ENCODE measurements at regions not wholly inside any gene's neighbourhood (a gene's known extent, or its start where the extent isn't known, plus 50 kb on each side); places are given as distances from the start of the nearest gene placed in this dataset.

DNA sequence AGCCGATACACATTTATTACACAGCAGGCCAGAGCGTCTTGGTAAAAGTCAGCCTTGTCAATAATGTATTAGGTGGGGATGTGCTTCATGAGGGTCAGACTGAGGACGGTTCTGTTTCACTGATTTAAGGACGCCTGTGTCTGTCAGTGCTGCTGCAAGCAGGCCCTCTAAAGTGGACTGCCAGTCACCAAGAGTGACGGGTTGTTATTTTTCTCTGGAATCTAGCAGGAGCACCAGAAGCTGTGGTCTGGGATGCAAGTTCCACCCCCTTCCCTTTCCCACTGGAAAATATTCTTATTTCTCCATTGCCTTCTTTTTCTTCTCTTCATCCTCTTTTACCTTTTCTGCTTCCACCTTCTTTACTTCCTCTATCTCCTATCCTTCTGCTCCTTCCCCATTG is 191.2 kb upstream of the NCAM1 start:
- TF ChIP-seq MAZ (IDR thresholded peaks at IDR 0.05; ENCODE audit: borderline replicate concordance, low read depth, low read length) (no peak), RFX5 (IDR thresholded peaks at IDR 0.05; ENCODE audit: low read depth, low read length) (no peak), CEBPB (IDR thresholded peaks at IDR 0.05; ENCODE audit: low read depth, low read length) (no peak), FOS (IDR thresholded peaks at IDR 0.05; ENCODE audit: low read depth, low read length) (no peak), BHLHE40 (IDR thresholded peaks at IDR 0.05; ENCODE audit: low read depth, low read length) (no peak), RCOR1 (IDR thresholded peaks at IDR 0.05; ENCODE audit: insufficient replicate concordance, low read length) (no peak), RAD21 (IDR thresholded peaks at IDR 0.05; ENCODE audit: low read length) (no peak), ELK1 (IDR thresholded peaks at IDR 0.05; ENCODE audit: borderline replicate concordance, low read depth, low read length) (no peak), CHD1 (IDR thresholded peaks at IDR 0.05; ENCODE audit: low read depth, low read length) (no peak), SMC3 (IDR thresholded peaks at IDR 0.05; ENCODE audit: low read depth, low read length) (no peak)
- TF ChIP-seq, protein P1, sequence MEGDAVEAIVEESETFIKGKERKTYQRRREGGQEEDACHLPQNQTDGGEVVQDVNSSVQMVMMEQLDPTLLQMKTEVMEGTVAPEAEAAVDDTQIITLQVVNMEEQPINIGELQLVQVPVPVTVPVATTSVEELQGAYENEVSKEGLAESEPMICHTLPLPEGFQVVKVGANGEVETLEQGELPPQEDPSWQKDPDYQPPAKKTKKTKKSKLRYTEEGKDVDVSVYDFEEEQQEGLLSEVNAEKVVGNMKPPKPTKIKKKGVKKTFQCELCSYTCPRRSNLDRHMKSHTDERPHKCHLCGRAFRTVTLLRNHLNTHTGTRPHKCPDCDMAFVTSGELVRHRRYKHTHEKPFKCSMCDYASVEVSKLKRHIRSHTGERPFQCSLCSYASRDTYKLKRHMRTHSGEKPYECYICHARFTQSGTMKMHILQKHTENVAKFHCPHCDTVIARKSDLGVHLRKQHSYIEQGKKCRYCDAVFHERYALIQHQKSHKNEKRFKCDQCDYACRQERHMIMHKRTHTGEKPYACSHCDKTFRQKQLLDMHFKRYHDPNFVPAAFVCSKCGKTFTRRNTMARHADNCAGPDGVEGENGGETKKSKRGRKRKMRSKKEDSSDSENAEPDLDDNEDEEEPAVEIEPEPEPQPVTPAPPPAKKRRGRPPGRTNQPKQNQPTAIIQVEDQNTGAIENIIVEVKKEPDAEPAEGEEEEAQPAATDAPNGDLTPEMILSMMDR (conservative IDR thresholded peaks at IDR 0.05; ENCODE audit: low read depth, low read length): no peak
- no peaks in the 10 kb centered on the region for H3K9me1 ChIP-seq (ENCODE audit: insufficient read depth, low read length)
- H4K5ac ChIP-seq (ENCODE audit: low read depth, low read length): no peak overlapping the region
- no peak overlapping the region for H3K27ac ChIP-seq (ENCODE audit: insufficient read depth, low read length)
- no peaks in the 10 kb centered on the region; the same call in 1 of the 2 replicates for H3K9me3 ChIP-seq (ENCODE audit: control insufficient read depth, insufficient read depth, low read length)
- 27% methylated on average over 2 of the region's 5 CpGs; no CpG with 5 or more reads in 1 of the 2 experiments for WGBS, 2 experiments (ENCODE audit: extremely low coverage in 2 of 2, insufficient read length in 1 of 2)
- DNase-seq (no peak), ATAC-seq (ENCODE audit: low read depth) (no peak)
- no peak overlapping the region for H2AK9ac ChIP-seq (replicated peaks; ENCODE audit: low read depth, low read length, poor library complexity)
- no peak overlapping the region for H3K56ac ChIP-seq (ENCODE audit: extremely low read depth, insufficient read depth, low read length)
- H4K8ac ChIP-seq (ENCODE audit: low read depth in 2 of 2, low read length in 2 of 2): no peak overlapping the region
- no peaks in the 10 kb centered on the region for H3K4me1 ChIP-seq (ENCODE audit: control insufficient read depth, insufficient read depth, low read length)
- H2BK5ac ChIP-seq (ENCODE audit: low read depth, low read length, poor library complexity, severe bottlenecking): no peak overlapping the region
- in situ Hi-C loops (cut with MboI; ENCODE audit: low sequenced_read_pairs): no loop called here
- H2BK120ac ChIP-seq (ENCODE audit: low read depth, low read length): no peak overlapping the region
- intact Hi-C loops (cut with micrococcal nuclease): no loop called here
- no peak overlapping the region for H3K9ac ChIP-seq (ENCODE audit: low read depth, low read length)
- no peak overlapping the region for H3K4me2 ChIP-seq (ENCODE audit: low read depth, low read length)
- no peak overlapping the region for H2AK5ac ChIP-seq (ENCODE audit: low read depth, low read length)
- no peak overlapping the region for H3K23ac ChIP-seq (ENCODE audit: low read depth, low read length)
- no peak overlapping the region for H4K91ac ChIP-seq (ENCODE audit: insufficient read depth, low read depth, low read length)
- H3K27me3 ChIP-seq (ENCODE audit: control insufficient read depth, insufficient read depth, low read length): no peaks in the 10 kb centered on the region
- dilution Hi-C loops (cut with HindIII; ENCODE audit: low sequenced_read_pairs, unreplicated experiment): no loop called here
- BruUV-seq (replicated peaks): no TSS peak
- H4K20me1 ChIP-seq (ENCODE audit: insufficient read depth, low read length): no peaks in the 10 kb centered on the region
- no peak overlapping the region for H2AFZ ChIP-seq (replicated peaks; ENCODE audit: low read length, poor library complexity)
- H3K4me3 ChIP-seq (ENCODE audit: insufficient read depth, low read depth, low read length): no peak overlapping the region
- H3K79me1 ChIP-seq (ENCODE audit: low read depth in 1 of 2, low read length in 2 of 2): no peaks in the 10 kb centered on the region
- no peak overlapping the region for H2BK15ac ChIP-seq (ENCODE audit: low read depth, low read length)
- H2BK20ac ChIP-seq (ENCODE audit: low read depth, low read length): no peak overlapping the region
- no peak overlapping the region for H3K14ac ChIP-seq (replicated peaks; ENCODE audit: low read depth, low read length)
- CTCF ChIA-PET: no interaction called here
- no peaks in the 10 kb centered on the region for H3K36me3 ChIP-seq (ENCODE audit: control insufficient read depth, insufficient read depth, low read length)
- POLR2A ChIA-PET (ENCODE audit: unreplicated experiment): no interaction called here
- H3K4ac ChIP-seq (ENCODE audit: low read depth, low read length): no peak overlapping the region
- no peak overlapping the region for H3K18ac ChIP-seq (ENCODE audit: low read depth, low read length)
